ENCODE measurements at regions not wholly inside any gene's neighbourhood (a gene's known extent, or its start where the extent isn't known, plus 50 kb on each side); places are given as distances from the start of the nearest gene placed in this dataset.
A peak's percentile ranks its signal among the peaks of the same experiment; 100 is the strongest.

DNA sequence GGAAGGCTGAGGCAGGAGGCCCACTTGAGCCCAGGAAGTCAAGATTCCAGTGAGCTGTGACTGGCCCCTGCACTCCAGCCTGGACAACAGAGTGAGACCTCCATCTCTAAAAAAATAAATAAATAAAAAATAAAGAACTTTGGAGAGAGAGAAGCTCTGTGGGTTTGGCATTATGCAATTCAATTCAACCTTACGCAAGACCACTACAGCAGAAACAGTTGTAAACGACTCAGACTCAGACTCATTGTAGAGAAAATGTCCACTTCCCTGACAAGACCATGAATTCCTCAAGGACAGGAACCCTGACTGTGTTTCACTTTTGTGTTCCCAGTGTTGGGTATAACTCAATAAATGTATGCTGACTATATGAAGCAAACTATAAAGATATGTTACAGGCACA is 90.3 kb upstream of the C3orf80 start:
- Histone ChIP-seq H3K4me2 (ENCODE audit: insufficient read depth in 1 of 2, low read depth in 2 of 2, low read length in 2 of 2) (no peak overlapping the region), H3K9ac (replicated peaks in 1 of 4; ENCODE audit: extremely low read depth in 1 of 4, low read depth in 3 of 4, low read length in 3 of 4) (no peak overlapping the region), H2BK120ac (replicated peaks; ENCODE audit: low read depth, low read length) (no peak overlapping the region), H3K36me3 (ENCODE audit: control insufficient read depth in 2 of 4, insufficient read depth in 4 of 4, low read length in 3 of 4) (no peaks in the 10 kb centered on the region), H3K79me2 (ENCODE audit: control insufficient read depth in 1 of 2, insufficient read depth in 2 of 2, low read length in 2 of 2) (no peaks in the 10 kb centered on the region), H3K4me3 (ENCODE audit: extremely low read depth in 1 of 4, insufficient read depth in 2 of 4, low read depth in 3 of 4, low read length in 4 of 4) (no peak overlapping the region), H3K9me3 (ENCODE audit: insufficient read depth in 2 of 2, low read depth in 1 of 2, low read length in 1 of 2) (no peaks in the 10 kb centered on the region), H2BK5ac (ENCODE audit: low read depth, low read length) (no peak overlapping the region), H3K79me1 (ENCODE audit: low read depth, low read length) (no peaks in the 10 kb centered on the region), H3K14ac (ENCODE audit: insufficient read length) (no peak overlapping the region), H3K23me2 (ENCODE audit: low read depth, low read length) (no peaks in the 10 kb centered on the region), H2BK12ac (ENCODE audit: low read depth, low read length) (0 out of 2 replicates have a peak overlapping the region, but pooled peaks have one; percentile 17), H4K5ac (ENCODE audit: insufficient read length, low read depth, low read length) (no peak overlapping the region), H2AFZ (ENCODE audit: low read length) (no peak overlapping the region), H4K20me1 (replicated peaks in 1 of 2; ENCODE audit: control insufficient read depth in 1 of 2, insufficient read depth in 2 of 2, low read length in 2 of 2) (no peaks in the 10 kb centered on the region), H2AK5ac (ENCODE audit: low read depth, low read length) (no peak overlapping the region), H3K27ac (ENCODE audit: low read depth, low read length) (no peak overlapping the region), H3K27me3 (replicated peaks in 1 of 4; ENCODE audit: control insufficient read depth in 3 of 4, extremely low read depth in 1 of 4, insufficient read depth in 3 of 4, low read length in 3 of 4) (no peaks in the 10 kb centered on the region), H3K18ac (ENCODE audit: extremely low read depth, low read length) (no peak overlapping the region), H3K4me1 (replicated peaks in 1 of 4; ENCODE audit: control insufficient read depth in 3 of 4, insufficient read depth in 4 of 4, low read length in 3 of 4) (no peaks in the 10 kb centered on the region), H2BK20ac (ENCODE audit: low read length) (no peak overlapping the region), H4K91ac (replicated peaks; ENCODE audit: insufficient read length, low read length) (no peak overlapping the region), H3K4ac (replicated peaks; ENCODE audit: insufficient read length, low read depth, low read length) (no peak overlapping the region), H4K8ac (ENCODE audit: extremely low read depth, insufficient read depth, low read length) (no peak overlapping the region), H3K23ac (ENCODE audit: insufficient read length) (no peak overlapping the region), H2BK15ac (ENCODE audit: low read length) (peak overlapping the region; percentile 67; the same call in 1 of the 2 replicates), H3K56ac (replicated peaks; ENCODE audit: insufficient read length, low read depth, low read length) (no peak overlapping the region)
- DNase-seq (ENCODE audit: low read depth in 1 of 2, low spot score in 2 of 2) (no peak), FAIRE-seq (no peak)
- CTCF ChIA-PET (ENCODE audit: partially characterized antibody) = interaction anchor here (0.5 to 2.4 kb wide), 8 partner anchors 20 to 300 kb away, joined by 3 to 17 read pairs (median 5); no protein-coding TSS in a partner anchor
- TF ChIP-seq CEBPB (IDR thresholded peaks at IDR 0.05; ENCODE audit: low read depth, low read length) (peak; percentile 48; the same call in 1 of the 2 replicates), SIX5 (IDR thresholded peaks at IDR 0.05; ENCODE audit: low read depth, low read length) (no peak)
- 91% methylated on average over 2 of the region's 2 CpGs; no CpG with 5 or more reads in 1 of the 2 experiments for WGBS, 2 experiments (ENCODE audit: extremely low coverage in 1 of 2, insufficient coverage in 1 of 2, insufficient read length in 1 of 2, insufficient replicate concordance in 2 of 2, low coverage in 1 of 2, low lambda C conversion rate in 2 of 2, missing lambda C conversion rate in 1 of 2)
- POLR2A ChIA-PET (ENCODE audit: partially characterized antibody) = no interaction called here

All from H1 (cell line).